IMR-90 (cell line): ENCODE measurements at regions not wholly inside any gene's neighbourhood (a gene's known extent, or its start where the extent isn't known, plus 50 kb on each side); places are given as distances from the start of the nearest gene placed in this dataset.

Experiments used
- ATAC-seq: fragments of 200-7000 bp; cut with Tn5 transposase; 2 replicates; pipeline ENCODE4 v1.9.1; 2020; ENCODE audit warnings: low read depth, mild to moderate bottlenecking, moderate library complexity
- BruUV-seq: library from RNA; stranded (reverse); fragments of 400-500 nt; replicated peaks from 2 replicates; lab custom pipeline; 2021; lab: Mats Ljungman, UMichigan
- CTCF ChIA-PET: fragments of 300-600 bp; formaldehyde crosslinking; extraction: SDS; loops from one replicate; lab custom pipeline; 2021; ENCODE audit warnings: antibody characterized with exemption; lab: Yijun Ruan, JAX
- POLR2A ChIA-PET: fragments of 300-600 bp; sonication (Branson Sonifier 250); formaldehyde crosslinking; loops from one replicate; lab custom pipeline; 2022; ENCODE audit warnings: antibody characterized with exemption; ENCODE audit not compliant: unreplicated experiment; lab: Charles Lee
- DNase-seq: peaks from one replicate; pipeline ENCODE4 v3.0.0; 2013
- H2AFZ ChIP-seq: replicated peaks from 2 replicates; pipeline ENCODE3; 2013; ENCODE audit warnings: low read length, mild to moderate bottlenecking; ENCODE audit not compliant: poor library complexity
- H2AK5ac ChIP-seq: 2 replicates; pipeline ENCODE4 v1.6.1; 2013; ENCODE audit warnings: low read depth, low read length, inconsistent platforms
- H2AK9ac ChIP-seq: replicated peaks from 2 replicates; pipeline ENCODE3; 2013; ENCODE audit warnings: mild to moderate bottlenecking, low read depth, low read length, moderate library complexity; ENCODE audit not compliant: poor library complexity
- H2BK120ac ChIP-seq: 2 replicates; pipeline ENCODE4 v1.6.1; 2013; ENCODE audit warnings: low read depth, low read length, inconsistent platforms
- H2BK15ac ChIP-seq: 3 replicates; pipeline ENCODE4 v1.6.1; 2013; ENCODE audit warnings: low read depth, low read length, inconsistent platforms
- H2BK20ac ChIP-seq: 2 replicates; pipeline ENCODE4 v1.6.1; 2013; ENCODE audit warnings: low read depth, mild to moderate bottlenecking, inconsistent platforms, low read length, moderate library complexity
- H2BK5ac ChIP-seq: 2 replicates; pipeline ENCODE4 v1.6.1; 2013; ENCODE audit warnings: mild to moderate bottlenecking, low read depth, low read length, inconsistent platforms; ENCODE audit not compliant: poor library complexity, severe bottlenecking
- H3K14ac ChIP-seq: replicated peaks from 2 replicates; pipeline ENCODE4 v1.6.1; 2013; ENCODE audit warnings: low read depth, low read length, inconsistent platforms
- H3K18ac ChIP-seq: 2 replicates; pipeline ENCODE4 v1.6.1; 2013; ENCODE audit warnings: low read depth, low read length, control low read depth
- H3K23ac ChIP-seq: 2 replicates; pipeline ENCODE4 v1.6.1; 2013; ENCODE audit warnings: low read depth, low read length, inconsistent platforms
- H3K27ac ChIP-seq: 2 replicates; pipeline ENCODE4 v1.5.1; 2013; ENCODE audit warnings: mild to moderate bottlenecking, control low read depth, low read length; ENCODE audit not compliant: insufficient read depth
- H3K27me3 ChIP-seq: 2 replicates; pipeline ENCODE4 v1.6.1; 2013; ENCODE audit warnings: low read length; ENCODE audit not compliant: control insufficient read depth, insufficient read depth
- H3K36me3 ChIP-seq: 2 replicates; pipeline ENCODE4 v1.6.1; 2013; ENCODE audit warnings: low read length, mixed read lengths; ENCODE audit not compliant: control insufficient read depth, insufficient read depth
- H3K4ac ChIP-seq: 2 replicates; pipeline ENCODE4 v1.6.1; 2013; ENCODE audit warnings: low read depth, low read length, inconsistent platforms
- H3K4me1 ChIP-seq: 2 replicates; pipeline ENCODE4 v1.6.1; 2013; ENCODE audit warnings: low read length, mixed read lengths; ENCODE audit not compliant: control insufficient read depth, insufficient read depth
- H3K4me2 ChIP-seq: 2 replicates; pipeline ENCODE4 v1.6.1; 2013; ENCODE audit warnings: low read depth, mild to moderate bottlenecking, control low read depth, low read length, moderate library complexity
- H3K4me3 ChIP-seq: 2 replicates; pipeline ENCODE4 v1.5.1; 2013; ENCODE audit warnings: low read depth, mild to moderate bottlenecking, control low read depth, low read length, moderate library complexity; ENCODE audit not compliant: insufficient read depth
- H3K56ac ChIP-seq: 2 replicates; pipeline ENCODE4 v1.6.1; 2013; ENCODE audit warnings: low read length, inconsistent platforms; ENCODE audit not compliant: insufficient read depth; ENCODE audit errors: extremely low read depth
- H3K79me1 ChIP-seq, 2 experiments: 2 replicates each; pipeline ENCODE4 v1.6.1; 2013; ENCODE audit warnings: low read length in 2 of 2, inconsistent platforms in 1 of 2, low read depth in 1 of 2
- H3K9ac ChIP-seq: 2 replicates; pipeline ENCODE4 v1.6.1; 2013; ENCODE audit warnings: low read depth, low read length, control low read depth
- H3K9me1 ChIP-seq: 2 replicates; pipeline ENCODE4 v1.6.1; 2013; ENCODE audit warnings: low read length, inconsistent platforms; ENCODE audit not compliant: insufficient read depth
- H3K9me3 ChIP-seq: 2 replicates; pipeline ENCODE4 v1.6.1; 2013; ENCODE audit warnings: low read length; ENCODE audit not compliant: control insufficient read depth, insufficient read depth
- H4K20me1 ChIP-seq: 2 replicates; pipeline ENCODE4 v1.6.1; 2013; ENCODE audit warnings: low read length, inconsistent platforms; ENCODE audit not compliant: insufficient read depth
- H4K5ac ChIP-seq: 2 replicates; pipeline ENCODE4 v1.6.1; 2013; ENCODE audit warnings: mild to moderate bottlenecking, low read depth, low read length, control low read depth
- H4K8ac ChIP-seq, 2 experiments: 2 replicates each; pipeline ENCODE4 v1.6.1; 2013; ENCODE audit warnings: low read depth in 2 of 2, low read length in 2 of 2, control low read depth in 1 of 2, inconsistent platforms in 1 of 2
- H4K91ac ChIP-seq: 2 replicates; pipeline ENCODE4 v1.6.1; 2013; ENCODE audit warnings: low read depth, low read length, inconsistent platforms; ENCODE audit not compliant: insufficient read depth
- ELK1 ChIP-seq: fragments of 150-350 bp; IDR thresholded peaks from 2 replicates; pipeline ENCODE4 v1.6.1; 2016; ENCODE audit warnings: low read depth, mild to moderate bottlenecking, low read length, moderate library complexity, borderline replicate concordance
- MXI1 ChIP-seq: IDR thresholded peaks from 2 replicates; pipeline ENCODE4 v1.6.1; 2012; ENCODE audit warnings: low read depth, mild to moderate bottlenecking, low read length, moderate library complexity, borderline replicate concordance
- POLR2A ChIP-seq: IDR thresholded peaks from 2 replicates; pipeline ENCODE4 v1.6.1; 2012; ENCODE audit warnings: mild to moderate bottlenecking, low read depth, low read length
- RAD21 ChIP-seq: IDR thresholded peaks from 2 replicates; pipeline ENCODE4 v1.6.1; 2012; ENCODE audit warnings: low read length, improper control_type of control experiment
- RCOR1 ChIP-seq: IDR thresholded peaks from 2 replicates; pipeline ENCODE4 v1.6.1; 2012; ENCODE audit warnings: mild to moderate bottlenecking, low read length, improper control_type of control experiment; ENCODE audit not compliant: insufficient replicate concordance
- WGBS, 2 experiments: methylation state at CpG; one replicate each; pipeline versions ENCODE4 v1.1.5 to v1.1.7; 2013; ENCODE audit warnings: missing lambda C conversion rate in 2 of 2; ENCODE audit not compliant: insufficient read length in 1 of 2; ENCODE audit errors: extremely low coverage in 2 of 2; 5-methylcytosine and 5-hydroxymethylcytosine counted together
- dilution Hi-C: fragments of 300-500 bp; cut with HindIII; formaldehyde crosslinking; loops from one replicate; pipeline ENCODE4 v1.14.3; 2018; ENCODE audit warnings: low sequenced_read_pairs; ENCODE audit not compliant: unreplicated experiment
- in situ Hi-C: fragments of 300-500 bp; cut with MboI; formaldehyde crosslinking; loops from 3 replicates; pipeline ENCODE4 v1.14.3; 2019; ENCODE audit warnings: low sequenced_read_pairs, inconsistent platforms, mixed read lengths
- intact Hi-C: fragments of 100-400 bp; cut with micrococcal nuclease; formaldehyde crosslinking; loops from 2 replicates; pipeline ENCODE4 v1.10.0; 2022
- TF ChIP-seq, protein P1 (sequence below): conservative IDR thresholded peaks from 2 replicates; pipeline ENCODE4 v1.5.1; 2012; ENCODE audit warnings: mild to moderate bottlenecking, low read depth, low read length, improper control_type of control experiment

DNA sequence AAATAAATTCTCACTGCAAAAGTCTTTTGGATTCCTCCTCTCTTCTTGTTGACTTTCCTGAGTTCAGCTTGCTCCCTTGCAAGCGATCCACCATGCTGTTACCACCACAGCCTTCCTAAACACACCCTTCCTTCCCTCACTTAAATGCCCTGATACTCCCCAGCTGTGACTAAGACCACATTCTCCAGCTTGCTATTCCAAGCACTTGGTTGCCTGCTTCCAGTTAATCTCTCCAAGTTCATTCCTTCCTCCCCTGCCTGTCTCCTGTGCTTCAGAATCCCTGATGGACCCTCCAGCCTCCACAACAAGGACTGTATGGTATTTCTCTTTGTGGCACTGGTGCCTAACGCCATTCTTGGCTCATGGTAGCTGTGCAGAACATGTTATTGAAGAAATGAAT is 603.9 kb upstream of the CADM1 start:
- CTCF ChIA-PET: no interaction called here
- no peaks in the 10 kb centered on the region for H3K36me3 ChIP-seq
- H3K23ac ChIP-seq: no peak overlapping the region
- H4K91ac ChIP-seq: no peak overlapping the region
- no peak overlapping the region for H2AK9ac ChIP-seq
- no peak overlapping the region for H2BK120ac ChIP-seq
- no peak overlapping the region for H2BK5ac ChIP-seq
- no peaks in the 10 kb centered on the region for H3K27me3 ChIP-seq
- H2BK20ac ChIP-seq: no peak overlapping the region
- POLR2A ChIA-PET: no interaction called here
- no peak overlapping the region for H2BK15ac ChIP-seq
- H3K9ac ChIP-seq: no peak overlapping the region
- in situ Hi-C loops: no loop called here
- no peaks in the 10 kb centered on the region for H3K9me1 ChIP-seq
- H3K4me3 ChIP-seq: no peak overlapping the region
- no peaks in the 10 kb centered on the region for H3K79me1 ChIP-seq
- H4K8ac ChIP-seq: no peak overlapping the region
- no peaks in the 10 kb centered on the region for H3K9me3 ChIP-seq
- no TSS peak for BruUV-seq
- H2AK5ac ChIP-seq: no peak overlapping the region
- no peak overlapping the region for H3K4me2 ChIP-seq
- H4K5ac ChIP-seq: no peak overlapping the region
- 44% methylated on average over 1 of the region's 2 CpGs; no CpG with 5 or more reads in 1 of the 2 experiments for WGBS, 2 experiments
- intact Hi-C loops: no loop called here
- no peak overlapping the region for H3K18ac ChIP-seq
- dilution Hi-C loops: no loop called here
- H3K14ac ChIP-seq: no peak overlapping the region
- no peak overlapping the region for H3K56ac ChIP-seq
- H3K27ac ChIP-seq: no peak overlapping the region
- DNase-seq (no peak), ATAC-seq (no peak)
- H3K4me1 ChIP-seq: no peaks in the 10 kb centered on the region
- TF ChIP-seq POLR2A (no peak), MXI1 (no peak), RAD21 (no peak), RCOR1 (no peak), ELK1 (no peak)
- TF ChIP-seq, protein P1, sequence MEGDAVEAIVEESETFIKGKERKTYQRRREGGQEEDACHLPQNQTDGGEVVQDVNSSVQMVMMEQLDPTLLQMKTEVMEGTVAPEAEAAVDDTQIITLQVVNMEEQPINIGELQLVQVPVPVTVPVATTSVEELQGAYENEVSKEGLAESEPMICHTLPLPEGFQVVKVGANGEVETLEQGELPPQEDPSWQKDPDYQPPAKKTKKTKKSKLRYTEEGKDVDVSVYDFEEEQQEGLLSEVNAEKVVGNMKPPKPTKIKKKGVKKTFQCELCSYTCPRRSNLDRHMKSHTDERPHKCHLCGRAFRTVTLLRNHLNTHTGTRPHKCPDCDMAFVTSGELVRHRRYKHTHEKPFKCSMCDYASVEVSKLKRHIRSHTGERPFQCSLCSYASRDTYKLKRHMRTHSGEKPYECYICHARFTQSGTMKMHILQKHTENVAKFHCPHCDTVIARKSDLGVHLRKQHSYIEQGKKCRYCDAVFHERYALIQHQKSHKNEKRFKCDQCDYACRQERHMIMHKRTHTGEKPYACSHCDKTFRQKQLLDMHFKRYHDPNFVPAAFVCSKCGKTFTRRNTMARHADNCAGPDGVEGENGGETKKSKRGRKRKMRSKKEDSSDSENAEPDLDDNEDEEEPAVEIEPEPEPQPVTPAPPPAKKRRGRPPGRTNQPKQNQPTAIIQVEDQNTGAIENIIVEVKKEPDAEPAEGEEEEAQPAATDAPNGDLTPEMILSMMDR: no peak
- no peak overlapping the region for H3K4ac ChIP-seq
- no peak overlapping the region for H2AFZ ChIP-seq
- no peaks in the 10 kb centered on the region for H4K20me1 ChIP-seq
